Embryonic facial prominence (tissue), 1 donor: ENCODE measurements at regions not wholly inside any gene's neighbourhood (a gene's known extent, or its start where the extent isn't known, plus 50 kb on each side); places are given as distances from the start of the nearest gene placed in this dataset.
A peak's percentile ranks its signal among the peaks of the same experiment; 100 is the strongest.

Experiments
- DNase-seq: peaks from one replicate; pipeline ENCODE4 v3.0.0-alpha.2; 2016; ENCODE audit errors: extremely low spot score

DNA sequence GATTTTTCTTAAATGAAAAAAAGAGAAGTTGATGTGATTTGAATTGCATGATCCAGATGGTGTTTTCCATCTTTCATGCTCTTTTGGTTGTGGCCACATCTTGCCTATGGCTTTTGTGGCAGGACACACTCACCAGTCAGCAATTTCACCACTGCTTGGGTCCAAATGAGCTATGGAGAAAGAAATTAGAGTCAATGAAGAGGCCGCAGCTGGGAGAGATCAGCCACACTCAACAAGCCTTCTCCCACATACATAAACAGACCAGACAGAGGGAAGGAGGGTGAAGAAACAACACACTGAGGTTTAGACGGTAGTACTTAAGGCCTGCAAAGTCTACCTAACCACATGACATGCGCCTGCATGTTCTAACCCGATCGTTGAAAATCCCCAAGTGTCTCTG is 110.7 kb upstream of the CDIN1 start:
- DNase-seq = no peak

DNA sequence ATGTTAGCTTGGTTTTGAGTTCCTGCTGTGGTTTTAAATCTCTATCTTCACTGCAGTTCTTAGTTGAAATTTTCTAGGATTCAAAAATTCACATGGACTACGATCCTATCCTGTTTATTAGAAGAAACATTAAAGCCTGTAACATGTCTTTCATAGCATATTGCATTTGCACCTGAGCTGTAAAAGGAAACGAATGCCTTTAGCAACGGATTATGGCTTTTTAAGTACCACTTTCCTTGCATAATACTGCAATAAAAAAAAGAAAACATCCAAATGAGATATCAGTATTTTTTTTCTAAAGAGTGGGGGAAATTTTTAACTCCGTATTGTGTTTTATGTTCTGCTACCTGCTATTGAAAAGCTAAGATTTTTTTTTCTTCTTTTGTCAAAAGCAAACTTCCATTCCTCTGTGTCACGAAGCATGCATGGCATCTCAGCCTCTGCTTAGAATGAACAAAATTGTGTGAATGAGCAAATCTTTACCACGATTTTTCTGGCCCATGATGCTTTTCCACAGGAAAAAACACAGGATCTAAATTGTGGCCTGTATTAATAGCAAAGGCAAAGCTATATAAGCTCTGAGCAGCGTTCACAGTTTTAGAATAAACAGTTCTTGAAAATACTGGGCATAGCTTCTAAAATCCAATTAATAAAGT is 110.0 kb upstream of the CDIN1 start:
- no peak for DNase-seq

DNA sequence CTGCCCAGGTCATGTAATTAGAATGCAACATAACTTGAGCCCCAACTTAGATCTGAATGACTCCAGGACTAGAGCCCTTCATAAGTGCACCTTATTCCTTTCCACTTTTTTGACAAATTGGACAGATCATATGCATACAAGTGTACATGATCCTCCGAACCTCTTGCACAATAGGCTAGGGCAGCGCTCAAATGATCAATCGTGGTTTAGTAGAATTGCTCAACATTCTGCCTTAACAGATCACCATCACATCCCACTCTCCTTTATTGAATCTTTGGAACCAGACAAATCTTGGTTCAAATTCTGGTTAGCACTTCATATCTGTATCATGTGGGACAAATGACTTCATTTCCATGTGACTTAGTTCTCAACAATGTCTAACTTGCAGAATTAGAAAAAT is 106.8 kb upstream of the CDIN1 start:
- no peak for DNase-seq

DNA sequence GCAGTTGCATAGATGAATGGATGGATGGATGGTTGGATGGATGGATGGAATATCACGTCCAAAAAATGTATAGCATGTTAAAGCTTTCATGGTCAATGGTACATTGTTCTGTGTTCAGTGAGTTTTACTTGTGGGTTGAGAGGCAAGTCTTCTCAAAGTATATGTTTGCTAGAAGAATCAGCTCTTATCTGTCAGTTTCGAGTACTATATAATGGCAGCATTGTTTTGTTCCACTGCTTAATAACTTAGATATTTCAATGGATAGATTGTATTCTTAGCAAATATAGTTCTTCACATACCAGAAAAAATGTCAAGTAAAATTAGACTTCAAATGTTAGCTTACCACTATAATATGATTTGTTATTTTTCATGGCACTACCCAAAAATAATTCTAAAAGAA is 100.9 kb upstream of the CDIN1 start:
- no peak for DNase-seq

DNA sequence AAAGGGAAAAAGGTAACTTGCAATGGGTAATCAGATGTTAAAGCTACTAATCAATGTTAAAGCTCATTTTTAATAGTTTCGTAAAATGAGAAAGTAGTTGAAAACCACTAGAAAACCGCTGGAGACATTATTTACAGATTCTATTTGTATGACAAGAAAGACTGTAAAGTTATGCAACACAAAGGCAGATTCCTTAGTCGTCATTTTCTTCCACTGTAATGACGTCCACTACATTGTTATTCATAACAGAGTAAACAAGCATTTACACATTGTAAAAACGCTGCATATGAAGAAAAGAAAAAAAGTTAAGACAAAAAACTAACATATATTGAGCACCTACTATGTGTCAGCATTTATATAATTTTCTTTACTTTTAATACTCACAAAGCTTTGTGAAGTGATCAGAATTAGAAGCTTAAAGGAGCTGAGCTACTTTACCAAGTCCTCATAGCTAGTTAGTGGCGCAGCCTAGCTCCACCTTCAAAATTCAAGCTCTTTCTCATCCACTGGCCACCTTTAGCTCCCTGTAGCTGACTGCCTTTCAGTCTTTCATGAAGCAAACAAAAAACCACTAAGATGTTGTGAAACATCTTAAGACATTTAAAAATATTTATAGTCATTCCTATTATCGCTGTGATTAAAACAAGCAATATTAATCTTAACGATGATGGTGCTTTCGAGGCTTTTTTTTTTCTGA is 100.1 kb upstream of the CDIN1 start:
- DNase-seq = no peak

DNA sequence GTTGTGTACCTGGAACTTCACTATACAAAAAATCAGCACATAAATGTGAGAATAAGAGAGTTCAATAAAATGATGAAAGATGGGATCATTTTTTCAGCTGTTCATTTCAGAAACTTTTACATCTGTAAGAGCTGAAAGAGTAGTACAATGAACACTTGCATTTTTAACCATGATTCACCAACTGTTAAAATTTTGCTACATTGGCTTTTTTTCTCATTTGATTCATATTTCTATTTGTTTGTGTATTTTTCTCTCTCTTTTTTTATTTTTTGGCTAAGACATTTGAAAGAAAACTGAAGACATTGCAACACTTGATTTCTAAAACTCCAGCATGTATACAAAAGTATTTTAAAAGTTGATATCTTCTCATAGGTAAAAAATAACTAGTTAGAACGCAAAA is 98.3 kb upstream of the CDIN1 start:
- no peak for DNase-seq

DNA sequence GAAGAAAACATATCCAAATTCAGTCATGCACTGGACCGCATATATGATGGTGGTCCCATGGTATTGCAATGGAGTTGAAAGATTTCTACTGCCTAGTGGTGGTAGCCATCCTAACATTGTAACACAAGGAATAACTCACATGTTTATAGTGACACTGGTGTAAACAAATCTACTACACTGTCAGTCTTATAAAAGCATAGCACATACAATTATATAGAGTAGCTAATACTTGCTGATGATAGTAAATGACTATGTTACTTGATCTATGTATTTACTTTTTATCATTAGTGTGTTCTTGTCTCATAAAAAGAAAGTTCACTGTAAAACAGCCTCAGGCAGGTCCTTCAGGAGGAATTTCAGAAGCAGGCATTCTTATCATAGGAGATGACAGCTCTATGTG is 96.0 kb upstream of the CDIN1 start:
- DNase-seq = no peak

DNA sequence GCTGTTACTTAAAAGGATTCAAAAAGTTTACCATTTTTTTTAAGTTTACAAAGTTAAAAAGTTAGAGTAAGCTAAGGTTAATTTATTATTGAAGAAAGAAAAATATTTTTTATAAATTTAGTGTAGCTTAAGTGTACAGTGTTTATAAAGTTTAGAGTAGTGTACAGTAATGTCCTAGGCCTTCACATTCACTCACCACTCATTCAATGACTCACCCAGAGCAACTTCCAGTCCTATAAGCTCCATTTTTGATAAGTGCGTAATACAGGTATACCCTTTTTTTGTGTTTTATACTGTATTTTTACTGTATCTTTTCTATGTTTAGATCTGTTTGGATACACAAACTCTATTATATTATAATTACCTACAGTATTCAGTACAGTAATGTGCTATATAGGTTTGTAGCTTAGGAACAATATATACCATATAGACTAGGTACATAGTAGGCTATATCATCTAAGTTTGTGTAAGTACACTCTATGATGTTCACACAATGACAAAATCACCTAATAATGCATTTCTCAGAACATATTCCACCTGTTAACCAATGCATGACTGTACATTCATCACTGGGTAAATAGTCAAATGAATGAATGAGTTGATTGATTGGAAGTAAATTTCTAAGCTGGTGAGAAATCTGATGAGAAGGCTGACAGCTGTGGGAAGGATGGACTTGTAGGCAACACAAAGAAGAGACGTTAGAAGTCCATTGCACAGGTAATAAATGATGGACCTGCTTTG is 95.2 kb upstream of the CDIN1 start:
- DNase-seq = no peak

DNA sequence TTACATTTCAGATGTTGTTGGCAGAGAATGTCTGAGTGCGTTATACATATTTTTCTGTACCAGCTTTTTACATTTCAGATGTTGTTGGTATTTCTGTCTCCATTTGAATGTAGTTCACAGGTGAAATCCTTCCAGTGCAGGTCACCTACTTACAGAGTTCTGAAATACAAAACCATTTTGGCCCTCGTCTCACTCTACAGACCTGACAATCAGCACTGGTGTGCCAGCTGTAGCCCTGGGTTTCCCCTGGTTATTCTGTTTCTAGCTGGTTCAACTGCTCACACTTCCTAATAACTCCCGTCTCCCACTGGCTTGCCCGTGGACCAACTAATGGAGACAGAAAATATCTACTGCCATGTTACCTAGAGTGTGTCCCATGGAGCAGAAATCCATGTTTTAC is 87.5 kb upstream of the CDIN1 start:
- DNase-seq = no peak

DNA sequence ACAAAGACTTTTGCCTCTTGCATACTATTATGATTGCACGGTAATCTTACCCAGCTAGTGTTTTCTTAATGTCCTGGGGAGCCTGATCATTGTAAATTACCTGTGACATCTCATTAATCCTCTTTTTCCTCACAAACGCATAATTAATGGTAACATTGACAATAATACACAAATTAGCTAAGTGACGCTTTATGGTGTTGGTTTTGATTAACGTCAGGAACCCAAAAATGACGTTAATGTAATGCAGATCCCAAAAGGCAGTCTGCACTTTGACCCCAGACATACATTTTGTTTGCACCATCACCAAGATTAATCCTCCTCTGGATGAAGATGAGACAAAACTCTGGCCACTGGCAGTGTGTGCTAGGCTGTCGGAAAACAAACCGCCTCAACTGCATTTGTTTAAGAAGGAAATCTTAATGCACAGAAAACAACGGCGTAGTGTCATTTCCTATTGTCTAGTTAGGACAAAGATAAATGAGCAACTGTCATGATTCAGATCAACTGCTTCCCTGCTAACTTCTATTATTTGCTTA is 83.9 kb upstream of the CDIN1 start:
- no peak for DNase-seq

DNA sequence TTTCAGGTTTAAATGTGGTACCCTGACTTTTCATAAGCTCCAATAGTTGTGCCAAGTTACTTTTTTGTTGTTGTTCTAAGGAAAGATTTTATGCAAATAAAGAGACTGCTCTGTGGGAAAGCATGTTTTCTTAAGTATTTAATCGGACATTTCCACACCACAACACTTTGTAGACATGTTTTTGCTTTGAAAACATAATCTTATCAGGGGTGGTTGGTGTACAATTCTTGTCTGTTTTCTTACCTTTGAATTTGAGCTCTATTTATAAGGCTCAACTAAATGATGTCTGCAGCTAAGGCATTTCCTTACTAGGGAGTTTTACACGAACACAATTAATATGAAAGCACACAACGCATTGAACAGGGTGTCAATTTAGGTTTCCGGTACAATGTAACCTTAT is 81.5 kb upstream of the CDIN1 start:
- no peak for DNase-seq

DNA sequence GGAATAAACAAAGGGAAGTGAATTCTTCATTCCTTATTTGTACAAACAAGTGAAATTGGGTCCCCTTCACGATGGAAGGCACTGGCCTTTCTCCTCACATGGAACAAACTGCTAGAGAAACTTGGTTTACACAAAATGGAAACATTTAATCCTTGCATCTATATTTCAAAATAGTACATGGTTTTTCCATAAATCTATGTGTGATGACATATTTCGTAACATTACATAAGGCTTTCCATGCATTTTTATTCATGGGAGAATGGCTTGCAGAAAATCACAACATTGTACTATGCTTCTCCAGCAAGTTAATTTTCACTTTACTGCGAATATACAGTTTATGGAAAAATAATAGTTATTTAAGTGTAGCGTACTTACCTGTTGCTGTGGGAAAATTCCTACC is 81.0 kb upstream of the CDIN1 start:
- DNase-seq = no peak

DNA sequence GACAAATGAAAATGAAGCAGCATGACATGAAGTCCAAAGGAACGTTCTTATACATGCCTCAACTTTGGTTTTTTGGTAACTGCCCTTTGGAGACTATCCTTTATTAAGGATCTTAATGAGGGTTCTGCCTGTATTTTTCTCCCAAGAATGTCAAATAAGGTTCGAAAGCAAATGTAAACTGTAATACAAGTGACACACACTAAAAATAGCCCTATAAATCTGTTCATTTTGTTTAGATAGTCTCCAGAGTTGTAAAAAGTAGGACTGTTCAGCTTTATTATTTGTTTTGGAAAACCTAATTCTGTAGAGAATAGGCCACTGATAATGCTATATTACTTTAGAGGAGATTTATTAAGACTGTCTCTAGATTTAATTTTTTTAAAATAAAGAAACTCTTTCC is 80.5 kb upstream of the CDIN1 start:
- no peak for DNase-seq

DNA sequence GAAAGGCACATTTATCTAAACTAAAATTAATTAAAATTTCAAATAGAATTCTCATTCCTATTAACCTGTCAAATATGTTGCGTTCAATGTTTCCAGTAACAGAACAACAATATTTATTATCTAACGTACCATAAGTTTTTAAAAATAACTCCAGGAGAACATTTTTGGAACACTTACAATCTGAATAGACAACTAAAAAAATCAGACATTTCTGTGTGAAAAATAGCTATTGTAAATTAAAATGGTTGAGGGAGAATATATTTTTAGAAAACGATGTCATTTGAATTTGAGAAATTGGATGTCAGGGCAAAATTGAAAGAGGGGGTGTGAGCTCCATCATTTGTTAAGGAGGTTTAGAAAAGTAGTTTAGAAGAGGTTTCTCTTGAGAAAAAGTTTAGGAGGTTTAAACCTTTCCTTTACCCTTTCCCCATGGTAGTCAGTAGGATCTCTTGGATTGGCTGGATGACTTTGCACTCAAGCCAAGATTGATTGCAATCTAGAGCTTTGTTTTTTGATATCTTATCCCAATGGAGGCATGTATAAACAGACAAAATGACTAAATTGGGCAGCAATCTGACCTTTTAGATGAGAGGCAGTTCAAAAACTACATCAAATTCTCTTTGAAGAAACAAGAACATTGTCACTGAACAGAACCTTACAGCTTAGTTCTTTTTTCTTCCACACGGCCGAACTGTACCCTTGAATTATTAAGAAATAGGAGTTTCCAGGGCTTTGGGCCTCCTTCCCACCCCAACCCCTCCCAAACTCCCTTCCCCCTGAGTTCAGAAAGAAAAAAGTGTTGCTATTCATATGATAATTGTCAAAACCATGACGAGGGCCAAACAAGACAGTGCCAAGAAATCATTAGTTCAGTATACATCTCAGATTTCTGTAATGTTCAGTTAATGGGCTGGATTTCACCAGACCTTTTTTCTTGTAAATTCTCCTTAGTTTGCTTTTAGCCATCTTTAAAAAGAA is 79.7 kb upstream of the CDIN1 start:
- DNase-seq = no peak

DNA sequence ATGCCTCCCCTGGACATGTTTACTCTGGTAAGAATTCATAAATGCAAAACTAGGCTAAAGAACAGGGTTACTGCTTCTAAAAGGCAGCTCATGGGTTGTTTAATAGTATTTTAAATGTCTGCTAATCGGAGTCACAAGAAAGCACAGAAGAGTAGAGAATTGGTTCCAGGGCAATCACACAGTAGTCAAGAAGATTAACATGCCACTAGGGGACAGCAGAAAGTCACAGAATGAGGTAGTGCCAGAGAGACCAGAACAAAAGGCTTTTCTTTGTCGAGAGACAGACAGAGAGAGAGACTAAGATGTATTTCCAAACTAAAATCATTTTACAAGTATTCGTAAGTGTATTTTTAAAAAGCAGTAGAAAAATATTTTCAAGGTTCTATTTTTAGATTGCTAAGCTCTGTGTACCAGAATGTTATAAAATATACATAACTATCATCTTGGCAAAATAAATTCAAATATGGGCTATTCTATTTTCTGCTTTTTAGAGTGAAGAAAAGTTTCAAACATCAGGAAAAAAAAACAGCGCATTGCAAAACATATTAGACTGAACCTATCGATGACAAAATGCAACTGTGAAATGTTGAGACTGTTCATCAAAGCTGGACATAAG is 78.3 kb upstream of the CDIN1 start:
- DNase-seq = peak; percentile 42

DNA sequence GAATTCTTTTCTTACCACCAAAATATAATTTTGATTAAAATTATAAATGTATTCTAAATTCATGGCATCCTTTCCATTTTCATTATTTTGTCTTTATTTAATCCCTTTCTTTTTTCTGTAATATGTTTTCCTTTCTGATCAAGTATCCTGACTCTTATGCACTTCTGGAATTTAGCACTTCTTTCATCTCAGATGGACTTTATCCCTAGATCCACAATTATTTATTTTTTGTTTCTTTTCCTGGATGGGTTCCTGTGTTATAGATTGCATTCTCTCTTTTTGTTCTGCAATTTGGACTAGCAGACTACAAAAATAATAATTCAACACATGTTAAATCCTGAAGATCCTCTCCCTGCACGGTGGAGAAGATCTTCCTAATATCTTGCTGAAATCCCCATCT is 76.9 kb upstream of the CDIN1 start:
- DNase-seq = no peak

DNA sequence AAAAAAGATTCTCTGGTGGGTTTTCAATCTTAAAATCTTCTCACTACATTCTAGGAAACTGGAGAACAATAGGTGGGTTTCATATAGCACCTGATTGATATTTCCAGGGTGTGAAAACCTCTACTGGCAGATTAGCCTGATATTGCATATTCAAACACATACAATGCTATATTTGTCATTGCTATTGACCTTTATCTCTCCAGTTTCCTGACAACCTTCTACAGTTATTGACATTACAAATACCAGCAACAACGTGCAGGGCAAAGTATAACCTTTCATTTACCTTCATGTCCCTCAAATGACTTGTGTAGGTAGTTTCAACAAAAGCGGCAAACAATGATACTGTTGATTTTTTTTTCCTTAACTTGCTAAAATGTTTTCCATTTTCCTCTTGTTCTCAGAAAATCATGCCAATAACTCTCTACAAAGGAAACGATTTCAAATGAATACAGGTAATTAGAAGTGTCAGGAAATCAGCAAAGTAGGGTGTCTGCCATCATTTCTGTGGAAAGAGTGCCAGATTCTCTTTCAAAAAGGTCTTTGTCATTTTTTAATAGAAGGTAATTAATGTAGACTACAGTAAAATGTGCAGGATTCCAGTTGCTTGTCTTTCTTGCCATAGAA is 72.6 kb upstream of the CDIN1 start:
- DNase-seq = no peak

DNA sequence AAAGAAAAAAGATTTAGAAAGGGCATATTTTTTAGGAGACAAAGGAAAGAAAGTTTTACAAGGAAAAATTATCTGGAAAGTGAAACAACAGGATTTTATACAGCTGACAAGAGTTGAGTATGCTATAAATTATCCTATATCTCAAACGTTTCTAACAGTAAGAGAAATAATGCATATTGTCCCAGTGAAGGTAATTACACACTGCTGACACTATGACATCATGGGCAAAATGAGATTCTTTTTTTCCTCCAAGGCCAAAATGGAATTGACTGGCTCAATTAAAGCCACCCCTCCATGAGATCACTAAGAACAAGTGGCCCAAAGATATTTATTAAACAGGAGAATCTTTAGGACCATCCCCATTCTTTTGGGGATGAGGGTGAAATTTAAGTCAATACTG is 72.0 kb upstream of the CDIN1 start:
- DNase-seq = no peak

DNA sequence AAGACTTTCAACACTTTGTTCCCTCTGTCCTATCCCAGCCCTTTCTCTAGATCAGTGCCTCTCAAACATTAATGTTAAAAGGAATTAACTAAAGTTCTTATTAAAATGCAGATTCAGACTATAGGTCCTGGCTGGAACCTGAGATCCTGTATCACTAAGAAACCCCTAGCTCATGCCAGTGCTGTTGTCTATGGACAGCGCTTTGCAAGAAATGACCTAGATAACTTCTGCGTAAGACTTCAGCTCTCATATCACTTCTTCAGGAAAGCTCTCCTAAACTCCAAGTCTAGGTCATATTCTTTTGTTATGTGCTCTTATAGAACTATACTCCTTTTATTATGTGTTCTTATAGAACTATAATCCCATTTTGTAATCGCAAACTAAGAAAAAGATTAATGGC is 67.8 kb upstream of the CDIN1 start:
- DNase-seq = no peak

DNA sequence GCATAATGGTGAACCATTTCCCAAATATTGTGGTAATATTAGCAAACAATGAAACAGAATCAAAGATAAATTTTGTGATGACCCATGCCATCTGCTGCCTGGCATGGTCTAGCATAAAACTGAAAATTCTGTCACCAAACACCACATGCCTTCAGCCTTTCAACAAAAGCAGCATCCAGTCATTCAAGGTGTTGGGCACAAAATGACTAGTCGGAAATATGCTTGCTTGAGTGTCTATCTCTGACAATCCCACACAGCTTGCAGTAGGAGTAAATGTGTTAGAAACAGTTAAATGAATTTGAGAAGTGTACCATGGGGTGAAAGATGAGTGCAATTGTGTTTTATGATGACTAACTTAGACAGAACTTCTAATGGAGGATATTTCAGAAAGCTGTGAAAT is 61.7 kb upstream of the CDIN1 start:
- DNase-seq = no peak

DNA sequence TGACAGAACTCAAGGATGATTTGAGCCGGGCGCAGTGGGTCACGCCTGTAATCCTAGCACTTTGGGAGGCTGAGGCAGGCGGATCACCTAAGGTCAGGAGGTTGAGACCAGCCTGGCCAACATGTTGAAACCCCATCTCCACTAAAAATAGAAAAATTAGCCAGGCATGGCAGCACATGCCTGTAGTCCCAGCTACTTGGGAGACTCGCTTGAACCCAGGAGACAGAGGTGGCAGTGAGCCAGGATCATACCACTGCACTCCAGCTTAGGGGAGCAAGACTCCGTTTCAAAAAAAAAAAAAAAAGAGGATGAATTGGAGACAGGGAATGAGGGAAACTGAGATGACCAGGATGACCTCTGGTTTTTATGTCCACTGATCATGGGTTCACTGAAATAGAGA is 60.4 kb upstream of the CDIN1 start:
- no peak for DNase-seq
